Naive thymus-derived CD4-positive, alpha-beta T cell (primary cell): ENCODE measurements at regions not wholly inside any gene's neighbourhood (a gene's known extent, or its start where the extent isn't known, plus 50 kb on each side); places are given as distances from the start of the nearest gene placed in this dataset.

Experiments
- ATAC-seq: fragments of 150-1000 bp; cut with Tn5 transposase; 2 replicates; pipeline ENCODE4 v1.10.0; 2021; ENCODE audit warnings: mild to moderate bottlenecking, moderate library complexity
- CTCF ChIA-PET: fragments of 350-600 bp; sonication (Branson Sonifier 250); formaldehyde crosslinking; loops from one replicate; lab custom pipeline; 2021; ENCODE audit warnings: antibody characterized with exemption; lab: Charles Lee
- POLR2A ChIA-PET: fragments of 350-600 bp; sonication (Branson Sonifier 250); formaldehyde crosslinking; loops from one replicate; lab custom pipeline; 2021; ENCODE audit warnings: antibody characterized with exemption, inconsistent platforms; lab: Charles Lee
- DNase-seq, 9 donors: peaks; one replicate each; pipeline versions ENCODE4 v3.0.0 to v3.0.0-alpha.2; 2020 to 2022; ENCODE audit warnings: mixed read lengths in 1 of 9
- H3K27ac ChIP-seq: one replicate; pipeline ENCODE4 v1.7.0; 2013; ENCODE audit warnings: mild to moderate bottlenecking, low read depth, low read length, moderate library complexity
- H3K27me3 ChIP-seq, 2 donors: one replicate each; pipeline ENCODE4 v1.7.0; 2013; ENCODE audit warnings: low read length in 2 of 2, mild to moderate bottlenecking in 2 of 2, moderate library complexity in 2 of 2; ENCODE audit not compliant: control insufficient read depth in 2 of 2, insufficient read depth in 2 of 2
- H3K36me3 ChIP-seq, 3 experiments: 1 replicate in 2 of 3; 2 replicates in 1 of 3; pipeline ENCODE4 v1.7.0; 2013; ENCODE audit warnings: low read length in 3 of 3, mild to moderate bottlenecking in 3 of 3, moderate library complexity in 1 of 3; ENCODE audit not compliant: insufficient read depth in 3 of 3, control insufficient read depth in 2 of 3
- H3K4me1 ChIP-seq, 2 donors: one replicate each; pipeline ENCODE4 v1.7.0; 2013; ENCODE audit warnings: low read length in 2 of 2, mild to moderate bottlenecking in 2 of 2, moderate library complexity in 1 of 2; ENCODE audit not compliant: control insufficient read depth in 2 of 2, insufficient read depth in 2 of 2
- H3K4me3 ChIP-seq: 2 replicates; pipeline ENCODE4 v1.7.0; 2013; ENCODE audit warnings: mild to moderate bottlenecking, low read length
- H3K9me3 ChIP-seq, 3 experiments: 1 replicate in 2 of 3; 2 replicates in 1 of 3; pipeline ENCODE4 v1.7.0; 2013; ENCODE audit warnings: low read length in 3 of 3; ENCODE audit not compliant: control insufficient read depth in 2 of 3
- H3K27ac Mint-ChIP-seq, 9 donors: one replicate each; pipeline ENCODE4 v1.8.0; 2020 to 2022; ENCODE audit warnings: mixed read lengths in 9 of 9, mild to moderate bottlenecking in 8 of 9, moderate library complexity in 5 of 9, inconsistent platforms in 2 of 9
- H3K27me3 Mint-ChIP-seq, 5 donors: one replicate each; pipeline ENCODE4 v1.8.0; 2021 to 2022; ENCODE audit warnings: mixed read lengths in 5 of 5, mild to moderate bottlenecking in 1 of 5
- H3K36me3 Mint-ChIP-seq, 5 donors: one replicate each; pipeline ENCODE4 v1.8.0; 2020 to 2022; ENCODE audit warnings: mixed read lengths in 5 of 5, mild to moderate bottlenecking in 3 of 5, inconsistent platforms in 1 of 5
- H3K4me1 Mint-ChIP-seq, 7 donors: one replicate each; pipeline ENCODE4 v1.8.0; 2020 to 2022; ENCODE audit warnings: mixed read lengths in 7 of 7, mild to moderate bottlenecking in 3 of 7, inconsistent platforms in 1 of 7
- H3K4me3 Mint-ChIP-seq, 10 donors: one replicate each; pipeline ENCODE4 v1.8.0; 2020 to 2022; ENCODE audit warnings: mild to moderate bottlenecking in 10 of 10, mixed read lengths in 10 of 10, moderate library complexity in 6 of 10, inconsistent platforms in 2 of 10
- H3K9me3 Mint-ChIP-seq, 11 donors: one replicate each; pipeline ENCODE4 v1.8.0; 2020 to 2022; ENCODE audit warnings: mixed read lengths in 11 of 11, mild to moderate bottlenecking in 4 of 11, inconsistent platforms in 1 of 11, moderate library complexity in 1 of 11
- intact Hi-C, 2 donors: fragments of 100-400 bp; cut with micrococcal nuclease; formaldehyde crosslinking; loops; one replicate each; pipeline ENCODE4 v1.15.1; 2023

- H3K27me3 Mint-ChIP-seq = peaks cover 0 to 12% (median under 1%) of the 10 kb centered on the region in 5 donors
- DNase-seq (no peak), ATAC-seq (no peak)
- no peaks in the 10 kb centered on the region for H3K36me3 Mint-ChIP-seq
- H3K4me1 ChIP-seq = no peaks in the 10 kb centered on the region
- no peak overlapping the region for H3K27ac Mint-ChIP-seq
- H3K27me3 ChIP-seq = no peaks in the 10 kb centered on the region
- no peaks in the 10 kb centered on the region for H3K9me3 ChIP-seq
- peaks cover 0 to 2% (median 0%) of the 10 kb centered on the region in 11 donors for H3K9me3 Mint-ChIP-seq
- no peak overlapping the region for H3K27ac ChIP-seq
- intact Hi-C loops = no loop called here
- ChIA-PET POLR2A (no interaction called here), CTCF (no interaction called here)
- H3K4me1 Mint-ChIP-seq = no peaks in the 10 kb centered on the region
- no peak overlapping the region for H3K4me3 ChIP-seq
- H3K36me3 ChIP-seq = no peaks in the 10 kb centered on the region
- no peak overlapping the region for H3K4me3 Mint-ChIP-seq
These were observed 307.8 kb upstream of the IRX4 start for GRCh38 chr5:2190549-2190948.

- peaks cover 0 to 3% (median 0%) of the 10 kb centered on the region in 7 donors for H3K4me1 Mint-ChIP-seq
- Histone ChIP-seq H3K4me3 (no peak overlapping the region), H3K9me3 (no peaks in the 10 kb centered on the region), H3K27me3 (no peaks in the 10 kb centered on the region), H3K27ac (no peak overlapping the region), H3K36me3 (no peaks in the 10 kb centered on the region), H3K4me1 (no peaks in the 10 kb centered on the region)
- intact Hi-C loops = no loop called here
- H3K9me3 Mint-ChIP-seq = no peaks in the 10 kb centered on the region
- DNase-seq (no peak), ATAC-seq (no peak)
- ChIA-PET POLR2A (no interaction called here), CTCF (no interaction called here)
- H3K4me3 Mint-ChIP-seq = no peak overlapping the region
- H3K27me3 Mint-ChIP-seq = peaks cover 0 to 19% (median 10%) of the 10 kb centered on the region in 5 donors
- no peaks in the 10 kb centered on the region for H3K36me3 Mint-ChIP-seq
- no peak overlapping the region for H3K27ac Mint-ChIP-seq
These were observed 305.9 kb upstream of the IRX4 start for GRCh38 chr5:2188661-2189060.

GRCh38 chr5:2188137-2188536, 305.4 kb upstream of the IRX4 start:
- no peak for DNase-seq
- ChIA-PET POLR2A (no interaction called here), CTCF (no interaction called here)
- Histone ChIP-seq H3K4me3 (no peak overlapping the region), H3K27ac (no peak overlapping the region), H3K27me3 (no peaks in the 10 kb centered on the region), H3K4me1 (no peaks in the 10 kb centered on the region), H3K36me3 (no peaks in the 10 kb centered on the region), H3K9me3 (no peaks in the 10 kb centered on the region)
- Mint-ChIP-seq H3K27me3 (peaks cover 0 to 21% (median 12%) of the 10 kb centered on the region in 5 donors), H3K27ac (no peak overlapping the region), H3K4me3 (no peak overlapping the region), H3K4me1 (peaks cover 0 to 3% (median 0%) of the 10 kb centered on the region in 7 donors), H3K36me3 (no peaks in the 10 kb centered on the region), H3K9me3 (no peaks in the 10 kb centered on the region)
- ATAC-seq = no peak
- intact Hi-C loops = no loop called here

GRCh38 chr5:2187687-2188086, 305.0 kb upstream of the IRX4 start:
- H3K9me3 ChIP-seq = no peaks in the 10 kb centered on the region
- H3K36me3 Mint-ChIP-seq = no peaks in the 10 kb centered on the region
- no peak for ATAC-seq
- peaks cover 0 to 21% (median 14%) of the 10 kb centered on the region in 5 donors for H3K27me3 Mint-ChIP-seq
- no peak overlapping the region for H3K4me3 Mint-ChIP-seq
- H3K27me3 ChIP-seq = no peaks in the 10 kb centered on the region
- no peak overlapping the region for H3K27ac ChIP-seq
- H3K4me3 ChIP-seq = no peak overlapping the region
- ChIA-PET POLR2A (no interaction called here), CTCF (no interaction called here)
- intact Hi-C loops = no loop called here
- no peaks in the 10 kb centered on the region for H3K4me1 ChIP-seq
- H3K4me1 Mint-ChIP-seq = peaks cover 0 to 3% (median 0%) of the 10 kb centered on the region in 7 donors
- no peaks in the 10 kb centered on the region for H3K36me3 ChIP-seq
- DNase-seq = no peak
- H3K9me3 Mint-ChIP-seq = no peaks in the 10 kb centered on the region
- H3K27ac Mint-ChIP-seq = no peak overlapping the region

- Mint-ChIP-seq H3K27ac (no peak overlapping the region), H3K4me3 (no peak overlapping the region), H3K9me3 (no peaks in the 10 kb centered on the region), H3K27me3 (peaks cover 0 to 21% (median 14%) of the 10 kb centered on the region in 5 donors), H3K36me3 (no peaks in the 10 kb centered on the region), H3K4me1 (peaks cover 0 to 3% (median 0%) of the 10 kb centered on the region in 7 donors)
- intact Hi-C loops = no loop called here
- ChIA-PET POLR2A (no interaction called here), CTCF (no interaction called here)
- Histone ChIP-seq H3K9me3 (no peaks in the 10 kb centered on the region), H3K36me3 (no peaks in the 10 kb centered on the region), H3K4me1 (no peaks in the 10 kb centered on the region), H3K4me3 (no peak overlapping the region), H3K27me3 (no peaks in the 10 kb centered on the region), H3K27ac (no peak overlapping the region)
- no peak for ATAC-seq
- no peak for DNase-seq
These were observed 304.4 kb upstream of the IRX4 start for GRCh38 chr5:2187156-2187555.

- Mint-ChIP-seq H3K4me1 (peaks cover 0 to 3% (median 0%) of the 10 kb centered on the region in 7 donors), H3K27ac (no peak overlapping the region), H3K36me3 (no peaks in the 10 kb centered on the region), H3K4me3 (no peak overlapping the region), H3K27me3 (peaks cover 0 to 22% (median 14%) of the 10 kb centered on the region in 5 donors), H3K9me3 (no peaks in the 10 kb centered on the region)
- Histone ChIP-seq H3K4me1 (no peaks in the 10 kb centered on the region), H3K36me3 (no peaks in the 10 kb centered on the region), H3K27ac (no peak overlapping the region), H3K4me3 (no peak overlapping the region), H3K9me3 (no peaks in the 10 kb centered on the region), H3K27me3 (no peaks in the 10 kb centered on the region)
- ChIA-PET CTCF (no interaction called here), POLR2A (no interaction called here)
- intact Hi-C loops = no loop called here
- DNase-seq = no peak
- ATAC-seq = no peak
These were observed 303.8 kb upstream of the IRX4 start for GRCh38 chr5:2186472-2187015.

- no peak for DNase-seq
- no peak overlapping the region for H3K27ac ChIP-seq
- ChIA-PET CTCF (no interaction called here), POLR2A (no interaction called here)
- no peaks in the 10 kb centered on the region for H3K9me3 ChIP-seq
- no peak for ATAC-seq
- intact Hi-C loops = no loop called here
- no peaks in the 10 kb centered on the region for H3K36me3 ChIP-seq
- Mint-ChIP-seq H3K36me3 (no peaks in the 10 kb centered on the region), H3K9me3 (no peaks in the 10 kb centered on the region), H3K4me1 (peaks cover 0 to 3% (median 0%) of the 10 kb centered on the region in 7 donors), H3K27ac (no peak overlapping the region), H3K27me3 (peaks cover 0 to 27% (median 14%) of the 10 kb centered on the region in 5 donors), H3K4me3 (no peak overlapping the region)
- no peaks in the 10 kb centered on the region for H3K4me1 ChIP-seq
- no peak overlapping the region for H3K4me3 ChIP-seq
- no peaks in the 10 kb centered on the region for H3K27me3 ChIP-seq
These were observed 303.1 kb upstream of the IRX4 start for GRCh38 chr5:2185646-2186471.
